Mammary epithelial cell (primary cell): ENCODE measurements at regions not wholly inside any gene's neighbourhood (a gene's known extent, or its start where the extent isn't known, plus 50 kb on each side); places are given as distances from the start of the nearest gene placed in this dataset.

ENCODE experiments used
- EZH2 ChIP-seq: IDR thresholded peaks from 2 replicates; pipeline ENCODE4 v1.6.1; 2012; ENCODE audit warnings: low read length, inconsistent platforms, borderline replicate concordance
- TF ChIP-seq, protein P1 (sequence below), 2 donors: IDR thresholded peaks in 1 of 2; conservative IDR thresholded peaks in 1 of 2; 2 replicates each; pipeline ENCODE4 v1.5.1; 2011 to 2012; ENCODE audit warnings: inconsistent platforms in 2 of 2, low read length in 2 of 2, mild to moderate bottlenecking in 2 of 2, control low read depth in 1 of 2, low read depth in 1 of 2; ENCODE audit not compliant: insufficient read depth in 1 of 2; ENCODE audit errors: extremely low read depth in 1 of 2

DNA sequence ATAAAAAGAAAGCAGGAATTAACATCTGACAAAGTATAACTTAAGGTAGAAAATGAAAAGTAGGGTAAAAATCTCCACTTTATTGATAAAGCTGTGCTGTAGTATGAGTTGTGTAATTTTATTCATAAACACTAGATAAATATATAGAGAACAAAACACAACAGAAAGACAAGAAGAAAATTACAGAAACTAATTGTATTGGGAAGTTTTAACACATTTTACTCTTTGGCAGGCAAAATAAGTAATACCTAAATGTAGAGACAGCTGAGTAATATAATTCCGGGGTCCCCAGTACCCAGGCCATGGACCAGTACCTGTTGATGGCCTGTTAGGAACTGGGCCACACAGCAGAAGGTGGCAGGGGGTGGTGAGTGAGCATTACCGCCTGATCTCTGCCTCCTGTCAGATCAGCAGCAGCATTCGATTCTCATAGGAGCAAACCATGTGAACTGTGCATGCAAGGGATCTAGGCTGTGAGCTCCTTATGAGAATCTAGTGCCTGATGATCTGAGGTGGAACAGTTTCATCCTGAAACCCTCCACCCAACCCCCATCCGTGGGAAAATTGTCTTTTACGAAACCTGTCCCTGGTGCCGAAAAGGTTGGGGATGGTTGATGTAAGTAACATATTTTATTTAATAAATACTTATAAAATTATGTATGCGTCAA lies 84.4 kb upstream of the ETV6 start:
- TF ChIP-seq, protein P1, sequence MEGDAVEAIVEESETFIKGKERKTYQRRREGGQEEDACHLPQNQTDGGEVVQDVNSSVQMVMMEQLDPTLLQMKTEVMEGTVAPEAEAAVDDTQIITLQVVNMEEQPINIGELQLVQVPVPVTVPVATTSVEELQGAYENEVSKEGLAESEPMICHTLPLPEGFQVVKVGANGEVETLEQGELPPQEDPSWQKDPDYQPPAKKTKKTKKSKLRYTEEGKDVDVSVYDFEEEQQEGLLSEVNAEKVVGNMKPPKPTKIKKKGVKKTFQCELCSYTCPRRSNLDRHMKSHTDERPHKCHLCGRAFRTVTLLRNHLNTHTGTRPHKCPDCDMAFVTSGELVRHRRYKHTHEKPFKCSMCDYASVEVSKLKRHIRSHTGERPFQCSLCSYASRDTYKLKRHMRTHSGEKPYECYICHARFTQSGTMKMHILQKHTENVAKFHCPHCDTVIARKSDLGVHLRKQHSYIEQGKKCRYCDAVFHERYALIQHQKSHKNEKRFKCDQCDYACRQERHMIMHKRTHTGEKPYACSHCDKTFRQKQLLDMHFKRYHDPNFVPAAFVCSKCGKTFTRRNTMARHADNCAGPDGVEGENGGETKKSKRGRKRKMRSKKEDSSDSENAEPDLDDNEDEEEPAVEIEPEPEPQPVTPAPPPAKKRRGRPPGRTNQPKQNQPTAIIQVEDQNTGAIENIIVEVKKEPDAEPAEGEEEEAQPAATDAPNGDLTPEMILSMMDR (conservative IDR thresholded peaks at IDR 0.05 in 1 of 2, IDR thresholded peaks at IDR 0.05 in 1 of 2; ENCODE audit: extremely low read depth in 1 of 2, insufficient read depth in 1 of 2, low read depth in 1 of 2, low read length in 2 of 2) = no peak
- no peak for TF ChIP-seq EZH2
